ENCODE measurements at regions not wholly inside any gene's neighbourhood (a gene's known extent, or its start where the extent isn't known, plus 50 kb on each side); places are given as distances from the start of the nearest gene placed in this dataset.

GRCh38 chr7:96401200-96401599, 79.3 kb upstream of the SLC25A13 start:
- no peak overlapping the region for H3K4me3 Mint-ChIP-seq (ENCODE audit: unreplicated experiment)
- no peaks in the 10 kb centered on the region for H3K9me3 Mint-ChIP-seq (ENCODE audit: low read depth)
- no peaks in the 10 kb centered on the region for H3K36me3 Mint-ChIP-seq (ENCODE audit: low read depth)
- H3K27me3 Mint-ChIP-seq (ENCODE audit: low read depth): no peaks in the 10 kb centered on the region
- DNase-seq (ENCODE audit: low spot score): no peak
- H3K27ac Mint-ChIP-seq (ENCODE audit: unreplicated experiment): no peak overlapping the region
- H3K4me1 Mint-ChIP-seq (ENCODE audit: low read depth): peaks cover 24% of the 10 kb centered on the region
- TF ChIP-seq, protein P1, sequence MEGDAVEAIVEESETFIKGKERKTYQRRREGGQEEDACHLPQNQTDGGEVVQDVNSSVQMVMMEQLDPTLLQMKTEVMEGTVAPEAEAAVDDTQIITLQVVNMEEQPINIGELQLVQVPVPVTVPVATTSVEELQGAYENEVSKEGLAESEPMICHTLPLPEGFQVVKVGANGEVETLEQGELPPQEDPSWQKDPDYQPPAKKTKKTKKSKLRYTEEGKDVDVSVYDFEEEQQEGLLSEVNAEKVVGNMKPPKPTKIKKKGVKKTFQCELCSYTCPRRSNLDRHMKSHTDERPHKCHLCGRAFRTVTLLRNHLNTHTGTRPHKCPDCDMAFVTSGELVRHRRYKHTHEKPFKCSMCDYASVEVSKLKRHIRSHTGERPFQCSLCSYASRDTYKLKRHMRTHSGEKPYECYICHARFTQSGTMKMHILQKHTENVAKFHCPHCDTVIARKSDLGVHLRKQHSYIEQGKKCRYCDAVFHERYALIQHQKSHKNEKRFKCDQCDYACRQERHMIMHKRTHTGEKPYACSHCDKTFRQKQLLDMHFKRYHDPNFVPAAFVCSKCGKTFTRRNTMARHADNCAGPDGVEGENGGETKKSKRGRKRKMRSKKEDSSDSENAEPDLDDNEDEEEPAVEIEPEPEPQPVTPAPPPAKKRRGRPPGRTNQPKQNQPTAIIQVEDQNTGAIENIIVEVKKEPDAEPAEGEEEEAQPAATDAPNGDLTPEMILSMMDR (IDR thresholded peaks at IDR 0.05): no peak

- H3K27ac Mint-ChIP-seq (ENCODE audit: unreplicated experiment): no peak overlapping the region
- H3K4me1 Mint-ChIP-seq (ENCODE audit: low read depth): peaks cover 24% of the 10 kb centered on the region
- no peaks in the 10 kb centered on the region for H3K27me3 Mint-ChIP-seq (ENCODE audit: low read depth)
- TF ChIP-seq, protein P1 (IDR thresholded peaks at IDR 0.05): no peak
- no peaks in the 10 kb centered on the region for H3K36me3 Mint-ChIP-seq (ENCODE audit: low read depth)
- no peak for DNase-seq (ENCODE audit: low spot score)
- no peak overlapping the region for H3K4me3 Mint-ChIP-seq (ENCODE audit: unreplicated experiment)
- no peaks in the 10 kb centered on the region for H3K9me3 Mint-ChIP-seq (ENCODE audit: low read depth)
Observed at GRCh38 chr7:96400518-96400917, 78.6 kb upstream of the SLC25A13 start.

DNA sequence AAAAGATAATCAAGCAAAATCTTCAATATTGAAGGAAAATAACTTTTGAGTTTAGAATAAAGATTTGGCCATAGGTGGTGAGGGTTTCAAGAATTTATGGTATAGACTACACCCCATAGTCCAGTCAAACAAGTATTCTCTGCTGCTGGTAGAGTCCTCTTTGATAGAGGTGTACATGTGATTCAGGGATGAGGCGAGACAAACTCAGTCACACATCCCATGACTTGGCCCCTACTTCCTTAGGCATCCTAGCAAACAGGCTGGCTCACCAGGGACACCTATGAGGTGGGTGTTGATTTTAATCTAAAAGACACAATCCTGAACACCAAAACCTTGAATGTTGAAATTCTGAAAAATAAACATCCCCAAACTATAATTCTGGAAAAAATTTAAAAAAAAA, 78.1 kb upstream of the SLC25A13 start:
- H3K27ac Mint-ChIP-seq (ENCODE audit: unreplicated experiment): no peak overlapping the region
- DNase-seq (ENCODE audit: low spot score): no peak
- H3K36me3 Mint-ChIP-seq (ENCODE audit: low read depth): no peaks in the 10 kb centered on the region
- H3K27me3 Mint-ChIP-seq (ENCODE audit: low read depth): no peaks in the 10 kb centered on the region
- no peak overlapping the region for H3K4me3 Mint-ChIP-seq (ENCODE audit: unreplicated experiment)
- TF ChIP-seq, protein P1 (IDR thresholded peaks at IDR 0.05): no peak
- no peaks in the 10 kb centered on the region for H3K9me3 Mint-ChIP-seq (ENCODE audit: low read depth)
- peaks cover 24% of the 10 kb centered on the region for H3K4me1 Mint-ChIP-seq (ENCODE audit: low read depth)

DNA sequence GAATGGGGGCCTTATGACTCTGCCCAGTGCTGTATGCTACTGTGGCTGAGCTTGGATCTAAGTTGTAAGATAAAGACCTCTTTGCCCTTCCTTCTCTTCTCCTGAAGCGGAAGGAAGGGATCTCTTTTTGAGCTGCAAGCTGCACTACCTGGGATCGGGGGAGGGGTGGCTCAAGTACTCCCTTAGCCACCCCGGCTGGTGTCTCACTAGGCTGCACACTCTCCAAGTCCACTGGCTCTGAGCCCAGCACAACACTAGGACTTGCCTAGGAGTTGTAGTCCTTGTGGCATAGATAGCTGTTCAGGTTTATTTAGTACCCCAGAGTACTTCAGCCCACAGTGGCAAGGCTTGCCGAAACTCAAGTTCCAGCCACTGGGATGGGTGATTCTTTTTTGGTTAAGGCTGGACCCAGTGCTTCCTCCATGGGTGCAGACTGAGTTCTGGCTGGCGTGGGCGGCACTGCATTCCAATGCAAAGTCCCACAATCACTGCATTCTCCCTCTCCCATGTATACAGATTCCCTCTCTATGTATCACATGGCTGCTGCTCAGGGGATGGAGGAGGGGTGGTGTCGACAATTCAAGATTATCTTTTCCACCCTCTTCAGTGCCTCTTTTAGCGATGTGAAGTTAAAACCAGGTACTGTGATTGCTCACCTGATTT, 76.2 kb upstream of the SLC25A13 start:
- peak overlapping the region; percentile 36 for H3K27ac Mint-ChIP-seq (ENCODE audit: unreplicated experiment)
- peaks cover 17% of the 10 kb centered on the region for H3K9me3 Mint-ChIP-seq (ENCODE audit: low read depth)
- peaks cover 4% of the 10 kb centered on the region for H3K36me3 Mint-ChIP-seq (ENCODE audit: low read depth)
- no peaks in the 10 kb centered on the region for H3K27me3 Mint-ChIP-seq (ENCODE audit: low read depth)
- peaks cover 24% of the 10 kb centered on the region for H3K4me1 Mint-ChIP-seq (ENCODE audit: low read depth)
- TF ChIP-seq, protein P1 (IDR thresholded peaks at IDR 0.05): no peak
- no peak overlapping the region for H3K4me3 Mint-ChIP-seq (ENCODE audit: unreplicated experiment)
- no peak for DNase-seq (ENCODE audit: low spot score)

- no peaks in the 10 kb centered on the region for H3K27me3 Mint-ChIP-seq (ENCODE audit: low read depth)
- H3K4me3 Mint-ChIP-seq (ENCODE audit: unreplicated experiment): no peak overlapping the region
- TF ChIP-seq, protein P1 (IDR thresholded peaks at IDR 0.05): no peak
- peaks cover 6% of the 10 kb centered on the region for H3K9me3 Mint-ChIP-seq (ENCODE audit: low read depth)
- no peak for DNase-seq (ENCODE audit: low spot score)
- H3K4me1 Mint-ChIP-seq (ENCODE audit: low read depth): peaks cover 18% of the 10 kb centered on the region
- peak overlapping the region; percentile 89 for H3K27ac Mint-ChIP-seq (ENCODE audit: unreplicated experiment)
- H3K36me3 Mint-ChIP-seq (ENCODE audit: low read depth): no peaks in the 10 kb centered on the region
Observed at GRCh38 chr7:96388620-96389383, 66.9 kb upstream of the SLC25A13 start.
